GM19043 (cell line): ENCODE measurements at regions not wholly inside any gene's neighbourhood (a gene's known extent, or its start where the extent isn't known, plus 50 kb on each side); places are given as distances from the start of the nearest gene placed in this dataset.
"Not testable (repeated sequence)": the region's sequence is repeated elsewhere in the genome, so short reads cannot be mapped to it uniquely, and the experiment has no call there.

ENCODE experiments used
- ATAC-seq: cut with Tn5 transposase; IDR thresholded peaks from one replicate; pipeline ENCODE4 v1.9.1; 2021; ENCODE audit warnings: low read depth; ENCODE audit not compliant: unreplicated experiment

DNA sequence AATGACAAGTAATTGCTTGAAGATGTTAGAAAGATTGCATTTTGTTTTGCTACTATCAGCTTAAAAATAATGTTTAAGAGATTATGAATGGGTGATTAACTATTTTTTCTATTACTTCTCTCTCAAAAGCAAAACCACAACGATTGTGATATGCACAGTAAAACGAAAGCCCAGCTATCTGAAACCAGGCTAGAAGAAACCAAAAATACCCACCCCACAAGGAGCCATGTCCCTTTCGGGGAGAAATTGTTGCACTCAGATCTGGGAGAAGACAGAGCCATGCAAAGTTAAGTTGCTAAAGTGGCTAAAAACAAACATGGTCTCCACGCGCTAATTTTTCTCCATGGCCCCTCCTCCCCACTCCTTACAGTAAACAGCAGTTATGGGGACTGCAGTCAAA is 173.6 kb downstream of the RPS24 start:
- ATAC-seq: no peak

DNA sequence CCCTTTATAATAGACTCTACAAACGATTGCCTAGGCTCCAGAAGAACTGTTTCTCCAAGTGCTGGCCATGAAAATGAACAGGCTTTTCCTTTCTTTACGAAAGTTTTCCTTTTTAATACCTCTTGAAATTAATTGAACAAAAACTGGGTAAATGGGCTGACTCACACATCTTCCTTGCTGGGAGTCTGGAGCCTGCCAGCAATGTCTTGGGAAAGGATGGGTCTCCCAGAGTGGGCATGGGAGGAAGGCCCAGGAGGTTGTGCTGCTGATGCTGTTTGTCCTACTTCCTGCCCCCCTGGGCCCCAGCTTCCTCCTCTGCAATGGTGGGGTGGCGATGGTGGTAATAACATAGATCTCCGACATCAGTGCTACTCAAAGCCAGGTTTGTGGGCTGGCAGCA is 174.1 kb downstream of the RPS24 start:
- no peak for ATAC-seq

DNA sequence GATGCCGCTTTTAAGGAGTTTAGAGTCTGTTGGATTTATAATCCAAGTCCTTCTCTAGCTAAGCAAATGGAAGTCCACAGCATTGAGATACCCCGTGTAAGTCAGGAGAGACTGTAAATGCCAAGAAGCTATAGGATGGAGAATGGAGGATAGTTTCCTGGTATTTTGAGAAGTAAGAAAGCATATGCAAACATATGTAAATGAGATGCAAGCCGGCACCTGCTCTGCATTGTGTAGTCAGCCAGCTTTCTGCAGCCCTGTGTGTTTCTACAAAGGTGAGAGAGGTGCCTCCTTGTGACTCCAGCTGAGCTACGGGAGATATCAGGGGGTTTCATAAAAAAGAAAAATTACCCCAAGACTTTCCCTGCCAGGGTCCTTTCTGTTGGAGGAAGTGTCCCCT is 176.3 kb downstream of the RPS24 start:
- ATAC-seq: no peak

DNA sequence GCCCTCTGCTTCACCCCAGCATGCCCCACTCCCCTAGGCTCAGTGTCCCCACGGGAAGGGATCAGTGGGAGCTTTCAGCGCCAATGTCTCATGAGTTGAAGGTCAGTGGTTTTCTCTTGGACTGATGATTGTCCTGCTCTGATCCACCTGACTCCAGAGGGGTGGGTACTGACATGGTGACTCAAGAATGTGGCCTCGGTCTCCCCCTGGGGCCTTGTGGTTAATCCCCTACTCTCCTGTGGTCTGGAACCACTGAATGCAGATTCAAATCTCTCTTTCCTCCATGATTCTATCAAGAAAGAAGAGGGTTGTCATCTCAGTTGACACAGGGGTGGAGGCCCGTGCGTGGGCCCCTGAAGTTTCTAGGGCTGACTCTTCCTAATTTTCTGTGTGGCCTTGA is 176.9 kb downstream of the RPS24 start:
- no peak for ATAC-seq

DNA sequence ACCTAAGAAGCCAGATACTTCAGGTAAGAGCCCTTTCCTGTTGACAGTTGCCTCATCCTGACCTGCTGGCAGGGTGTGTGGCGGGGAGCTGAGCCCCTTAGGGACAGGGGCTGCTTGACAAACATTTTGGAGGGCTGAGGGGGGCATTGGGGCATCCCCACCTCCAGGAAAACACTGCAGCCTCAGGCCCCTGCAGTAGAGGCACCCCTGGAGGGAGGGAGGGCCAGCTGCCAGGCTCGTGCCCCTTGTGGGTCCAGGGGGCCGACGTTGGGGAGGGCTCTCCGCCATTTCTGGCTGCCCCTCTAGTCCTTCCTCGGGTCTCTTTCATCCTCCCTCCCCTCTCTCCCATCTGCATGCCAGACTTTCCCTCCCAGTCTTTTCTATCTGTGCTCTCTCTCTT is 177.3 kb downstream of the RPS24 start:
- ATAC-seq: no peak

DNA sequence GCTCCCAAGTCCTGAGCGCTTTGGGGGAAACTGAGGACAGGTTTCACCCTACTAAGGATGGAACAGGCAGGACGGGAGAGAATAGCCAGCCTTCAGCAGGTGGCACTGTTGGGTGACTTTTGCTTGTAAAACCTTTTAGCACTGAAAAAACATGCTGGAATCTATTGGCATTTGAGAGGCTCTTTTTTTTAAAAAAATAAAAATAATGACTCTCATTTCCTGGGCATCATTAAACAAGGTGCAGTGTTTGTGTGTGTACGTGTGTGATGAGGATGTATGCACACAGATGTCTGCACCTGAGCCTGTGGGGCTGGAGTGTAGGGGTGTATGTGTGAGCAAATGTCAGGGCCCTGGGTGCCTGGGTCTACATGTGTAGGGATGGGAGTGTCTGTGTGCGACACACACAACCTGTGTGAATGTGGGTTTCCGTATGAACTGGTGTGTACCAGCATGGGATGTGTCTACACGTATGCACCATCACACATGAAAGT is 177.9 kb downstream of the RPS24 start:
- ATAC-seq: no peak

DNA sequence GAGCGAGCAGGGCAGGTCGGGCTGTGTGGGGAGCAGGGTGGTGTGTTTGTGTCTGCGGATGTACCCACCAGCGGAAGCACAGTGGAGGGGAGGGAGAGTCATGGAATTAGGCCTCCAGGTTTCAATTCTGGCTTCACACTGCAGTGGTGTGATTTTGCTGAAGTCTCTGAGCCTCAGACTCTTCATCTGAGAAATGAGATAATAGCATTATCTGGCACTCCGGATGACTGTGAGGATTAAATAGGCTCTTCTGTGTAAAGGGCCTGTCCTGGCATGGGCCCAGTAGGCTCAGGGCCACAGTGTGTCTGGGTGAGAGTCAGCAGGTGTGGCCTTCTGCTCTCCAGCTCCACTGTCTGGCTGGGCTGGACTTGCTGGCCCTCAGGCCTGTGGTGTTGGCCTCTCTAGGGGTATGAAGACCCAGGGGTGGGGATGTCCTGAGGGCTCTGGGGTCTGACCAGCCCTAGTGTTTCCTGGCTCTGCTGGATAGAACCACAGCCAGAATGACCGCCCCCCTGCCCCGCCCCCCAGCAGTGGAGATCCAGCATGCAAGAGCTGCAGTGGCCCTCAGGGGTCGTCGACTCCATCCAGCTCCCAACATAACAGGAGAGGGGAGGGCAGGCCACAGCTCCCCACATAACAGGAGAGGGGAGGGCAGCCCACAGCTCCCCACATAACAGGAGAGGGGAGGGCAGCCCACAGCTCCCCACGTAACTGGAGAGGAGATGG is 178.6 kb downstream of the RPS24 start:
- no peak for ATAC-seq

DNA sequence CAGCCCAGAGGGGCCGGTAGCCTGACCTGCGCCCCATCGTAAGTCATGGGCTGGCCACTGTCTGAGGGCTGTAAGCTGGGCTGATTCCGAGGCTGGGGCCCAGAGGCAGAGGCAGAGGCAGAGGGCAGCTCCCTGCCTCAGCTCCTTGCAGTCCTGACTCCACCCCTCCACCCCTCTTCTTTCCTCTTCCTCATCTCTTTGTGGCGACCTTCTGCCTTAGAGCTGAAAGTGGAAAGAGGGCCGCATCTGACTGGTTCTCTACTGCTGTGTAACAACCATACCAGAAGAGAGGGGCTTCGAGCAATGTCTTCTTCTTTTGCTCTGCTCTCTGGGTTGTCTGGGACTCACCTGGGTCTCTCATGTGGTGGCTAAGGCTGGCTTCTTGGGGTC is 179.1 kb downstream of the RPS24 start:
- ATAC-seq: no peak

DNA sequence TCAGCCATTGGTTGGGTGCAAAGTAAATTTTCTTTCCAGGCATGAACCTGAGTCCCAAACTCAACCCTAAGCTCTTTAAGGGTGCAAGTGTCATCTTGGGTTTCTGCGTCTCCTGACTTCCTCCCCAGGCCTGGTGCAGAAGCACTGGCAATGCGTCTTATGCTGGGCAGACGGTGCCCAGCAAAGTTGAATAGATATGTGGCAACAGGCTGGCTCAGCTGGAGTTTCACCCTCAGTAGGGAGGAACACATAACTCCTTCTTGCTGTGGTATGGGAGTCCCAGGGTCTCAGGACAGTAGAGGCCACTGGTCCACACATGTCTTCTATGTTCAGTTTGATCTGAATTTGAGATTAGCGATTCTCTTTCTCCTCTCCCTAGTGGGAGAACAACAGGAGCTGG is 181.3 kb downstream of the RPS24 start:
- no peak for ATAC-seq

DNA sequence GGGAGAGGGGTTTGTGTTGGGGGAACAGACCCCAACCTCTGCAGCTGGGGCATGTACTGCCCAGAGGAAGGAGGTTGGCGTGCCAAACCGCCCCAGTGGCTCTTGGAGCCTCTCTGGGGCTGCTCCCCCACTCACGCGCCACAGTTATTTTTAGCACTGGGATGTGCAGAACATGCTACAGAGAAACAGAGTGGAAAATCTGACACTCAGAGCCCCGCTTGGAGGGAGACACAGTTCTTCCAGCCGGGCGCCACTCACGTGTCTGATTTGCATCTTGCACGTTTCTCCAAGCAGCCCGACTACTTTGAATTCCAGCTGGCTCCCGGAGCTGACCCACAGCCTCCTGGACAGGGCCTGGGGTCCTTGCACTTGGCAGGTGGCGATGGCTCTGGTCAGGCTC is 182.0 kb downstream of the RPS24 start:
- peak; percentile 62 for ATAC-seq

DNA sequence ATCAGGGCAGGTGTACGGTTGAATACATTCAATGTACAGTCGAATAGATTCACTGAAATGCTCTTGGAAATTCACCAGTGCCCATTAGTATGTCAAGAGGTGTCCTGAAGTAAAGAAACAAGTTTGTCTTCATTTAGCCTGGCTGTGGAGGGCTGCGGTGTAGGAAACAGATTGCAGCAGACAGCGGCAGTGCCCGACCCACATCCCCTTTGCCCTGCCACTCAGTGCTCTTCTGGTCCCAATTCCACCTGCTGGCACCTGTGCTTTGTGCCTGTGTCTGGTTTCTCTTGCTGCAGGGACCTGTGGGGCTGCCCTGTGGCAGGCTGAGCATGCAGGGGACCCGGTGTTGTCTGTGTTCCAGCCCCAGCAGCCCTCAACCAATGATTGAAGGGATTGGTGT is 183.7 kb downstream of the RPS24 start:
- ATAC-seq: no peak

DNA sequence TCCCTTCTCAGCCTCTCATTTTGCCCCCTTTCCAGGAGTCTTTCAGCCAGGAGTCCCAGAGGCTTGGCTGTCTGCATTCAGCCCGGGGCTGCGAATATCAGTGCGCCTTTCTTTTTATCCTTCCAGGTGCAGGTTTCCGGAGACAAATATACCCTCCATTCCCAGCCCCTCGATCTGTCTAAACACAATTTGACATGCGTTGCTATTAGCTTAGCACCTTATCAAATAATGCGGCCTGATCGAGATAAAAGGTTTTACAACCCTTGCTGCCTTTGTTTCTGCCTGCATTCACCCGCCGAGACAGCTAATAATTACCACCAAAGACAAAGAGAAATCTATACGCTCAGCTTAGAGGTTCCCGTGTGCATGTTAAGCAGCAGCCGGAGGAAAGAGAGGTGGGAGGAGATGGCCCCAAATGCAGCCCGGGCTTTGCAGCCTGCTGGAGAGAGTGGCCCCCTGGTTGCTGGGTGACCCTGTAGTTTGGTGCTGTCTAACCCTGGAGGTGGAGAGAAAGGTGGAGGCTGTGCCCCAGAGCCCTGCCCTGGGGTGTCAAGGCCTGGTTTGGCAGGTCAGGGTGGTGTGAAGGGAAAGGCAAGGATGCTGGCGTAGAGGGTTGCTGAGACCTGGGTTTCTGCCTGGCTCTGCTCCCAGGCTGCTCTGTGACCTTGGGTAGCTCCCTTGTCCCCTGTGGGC is 185.3 kb downstream of the RPS24 start:
- ATAC-seq: no peak

DNA sequence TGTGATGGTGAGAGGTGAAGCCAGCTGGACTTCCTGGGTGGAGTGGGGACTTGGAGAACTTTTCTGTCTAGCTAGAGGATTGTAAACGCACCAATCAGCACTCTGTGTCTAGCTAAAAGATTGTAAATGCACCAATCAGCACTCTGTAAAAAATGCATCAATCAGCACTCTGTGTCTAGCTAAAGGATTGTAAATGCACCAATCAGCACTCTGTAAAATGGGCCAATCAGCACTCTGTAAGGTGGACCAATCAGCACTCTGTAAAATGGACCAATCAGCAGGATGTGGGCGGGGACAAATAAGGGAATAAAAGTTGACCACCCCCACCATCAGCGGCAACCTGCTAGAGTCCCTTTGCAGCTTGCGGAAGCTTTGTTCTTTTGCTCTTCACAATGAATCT is 185.9 kb downstream of the RPS24 start:
- not testable (repeated sequence) for ATAC-seq

DNA sequence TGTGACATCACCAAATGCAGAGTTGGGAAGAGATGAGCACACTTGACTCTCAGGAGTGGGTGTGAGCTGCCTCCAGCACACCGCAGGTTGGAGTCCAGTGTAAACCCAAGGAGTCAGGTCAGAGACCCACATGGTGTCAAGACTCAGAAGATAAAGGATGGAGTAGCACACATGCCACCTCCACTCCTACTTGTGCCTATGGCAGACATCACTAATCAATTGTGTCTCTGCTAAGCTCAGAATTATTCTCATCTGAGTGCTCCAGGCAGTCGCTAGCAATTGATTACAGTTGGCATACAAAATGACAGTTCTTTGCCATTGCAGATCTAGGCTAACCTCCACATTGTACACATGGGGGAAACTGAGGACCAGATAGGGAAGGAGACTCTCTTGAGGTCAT is 187.1 kb downstream of the RPS24 start:
- no peak for ATAC-seq

DNA sequence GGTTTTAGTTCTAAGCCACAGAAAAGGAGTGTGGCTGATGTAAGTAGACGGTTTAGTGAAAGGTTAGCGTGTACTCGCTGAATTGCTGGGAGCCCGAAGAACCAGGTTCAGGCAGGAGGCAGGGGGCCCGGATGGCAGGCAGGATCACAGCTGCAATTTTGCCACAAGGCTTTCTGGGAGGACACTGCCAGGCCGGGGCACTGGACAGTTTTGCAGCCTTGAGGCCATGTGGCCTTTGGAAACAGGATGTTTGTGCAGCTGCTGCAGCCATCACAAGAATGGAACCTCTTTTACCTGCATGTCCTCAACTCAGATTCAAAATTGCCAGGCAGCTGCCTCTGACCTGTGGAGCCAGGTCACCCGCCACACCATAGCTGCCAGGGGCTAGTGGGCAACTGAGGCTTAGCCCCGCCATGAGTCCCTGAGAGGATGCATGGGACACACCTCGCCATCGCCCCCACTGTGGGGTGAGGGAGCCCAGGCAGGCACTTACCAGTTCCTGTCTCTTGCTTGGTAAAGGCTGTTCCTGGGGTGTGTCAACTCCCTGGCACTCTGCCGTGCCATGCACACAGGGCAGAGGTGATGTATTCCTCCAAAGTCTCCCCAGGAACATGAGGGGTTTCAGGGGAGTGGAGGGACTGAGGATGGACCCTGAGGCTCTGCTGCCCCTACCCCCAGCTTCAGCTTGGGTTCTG is 188.6 kb downstream of the RPS24 start:
- no peak for ATAC-seq

DNA sequence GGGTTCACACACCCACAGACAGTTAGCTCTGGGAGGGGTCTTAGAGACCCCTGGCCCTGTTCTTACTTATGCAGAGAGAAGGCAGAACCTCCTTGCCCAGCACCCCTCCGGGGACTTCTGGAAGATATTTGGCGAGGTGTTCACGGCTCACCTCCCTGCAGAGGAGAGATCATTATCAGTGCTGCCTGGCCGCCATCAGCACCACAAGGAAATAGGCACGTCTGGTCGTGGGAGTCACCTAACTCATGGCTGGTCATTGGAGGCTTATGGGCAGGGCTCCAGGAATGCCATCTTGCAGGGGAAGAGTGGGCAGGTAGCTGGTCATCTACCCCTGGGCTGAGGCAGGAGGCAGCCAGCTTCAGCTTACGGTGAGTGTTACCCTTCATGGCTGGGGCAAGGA is 189.4 kb downstream of the RPS24 start:
- ATAC-seq: no peak

DNA sequence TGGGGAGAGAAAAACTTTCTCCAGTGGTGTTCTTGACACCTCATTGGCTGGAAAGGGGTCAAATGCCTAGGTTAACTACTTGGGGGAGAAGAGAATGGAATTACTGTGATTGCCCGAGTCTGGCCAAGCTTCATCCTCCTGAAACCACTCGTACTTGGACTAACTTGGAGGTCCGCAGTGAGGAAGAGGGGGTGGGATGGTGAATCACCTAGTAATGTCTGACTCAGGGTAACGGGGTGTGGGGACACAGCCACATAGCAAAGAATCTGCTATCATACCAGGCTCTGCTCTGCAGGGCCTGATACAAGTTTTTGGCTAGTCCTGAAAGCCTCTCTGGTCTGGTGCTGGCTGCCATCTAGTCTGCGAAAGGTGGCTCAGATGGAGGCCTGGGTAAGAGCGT is 190.9 kb downstream of the RPS24 start:
- ATAC-seq: no peak

DNA sequence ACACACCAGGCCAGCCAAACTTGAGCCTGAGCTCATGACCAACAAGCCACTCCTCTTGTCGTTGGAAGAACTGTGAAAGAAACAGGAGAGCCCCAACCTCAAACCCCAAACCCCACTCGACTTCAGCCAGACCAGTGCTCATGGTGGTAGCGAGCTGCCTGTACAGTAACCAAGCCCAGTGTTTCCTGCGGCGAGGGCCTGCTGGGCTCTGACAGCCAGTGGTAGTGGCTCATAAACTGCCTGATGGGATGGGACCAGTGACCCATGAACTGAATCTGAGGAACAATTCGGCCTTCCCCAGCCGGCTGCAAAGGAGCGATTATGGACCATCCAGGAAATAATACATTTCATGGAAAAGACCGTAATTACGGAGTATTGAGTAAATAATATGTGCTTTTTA is 191.9 kb downstream of the RPS24 start:
- ATAC-seq: no peak

DNA sequence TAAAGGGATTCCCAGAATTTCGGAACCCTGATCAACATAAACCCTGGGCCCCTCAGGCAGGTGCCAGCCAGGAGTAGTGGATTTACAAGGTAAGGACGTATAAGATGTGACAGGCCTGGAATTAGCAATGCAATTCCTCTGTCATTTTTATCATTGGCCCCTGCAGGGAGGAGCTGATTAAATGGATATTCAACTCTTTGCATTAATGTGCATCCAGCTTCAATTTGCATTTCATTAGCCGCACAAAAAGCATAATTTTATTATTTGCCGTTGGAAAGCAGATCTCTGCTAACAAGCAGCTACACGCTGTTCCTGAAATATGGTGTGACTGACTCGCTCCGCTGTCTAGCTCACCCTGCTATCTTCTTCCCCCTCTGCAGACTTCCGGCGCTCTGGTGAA is 195.8 kb downstream of the RPS24 start:
- ATAC-seq: no peak

DNA sequence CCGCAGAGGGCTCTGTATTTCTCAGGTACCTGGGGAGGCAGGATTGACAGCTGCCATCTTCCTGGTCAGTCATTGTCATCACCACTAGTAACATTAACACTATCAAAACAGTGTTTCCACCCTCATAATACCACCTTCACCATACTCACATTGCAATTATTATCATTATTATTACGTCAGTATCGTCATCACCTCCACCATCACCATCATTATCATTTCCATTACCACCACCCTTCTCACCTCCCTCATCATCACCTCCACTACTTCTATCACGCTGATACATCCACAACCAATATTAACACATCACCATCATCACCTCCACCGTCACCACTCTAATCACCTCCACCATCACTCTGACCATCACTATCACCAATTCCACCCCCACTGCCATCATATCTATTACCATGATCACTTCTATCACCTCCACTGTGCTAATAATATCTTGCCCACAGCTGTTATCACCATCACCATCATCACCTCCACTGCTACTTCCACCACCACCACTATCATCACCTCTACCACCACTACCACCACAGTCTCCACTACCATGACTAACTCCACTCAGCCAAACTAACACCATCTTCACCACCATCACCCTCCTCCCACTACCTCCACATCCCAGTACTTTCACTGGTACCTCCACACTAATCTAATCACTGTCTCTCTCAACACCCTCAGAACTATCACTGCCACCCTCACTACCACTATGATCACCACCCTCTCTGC is 196.4 kb downstream of the RPS24 start:
- ATAC-seq: no peak

DNA sequence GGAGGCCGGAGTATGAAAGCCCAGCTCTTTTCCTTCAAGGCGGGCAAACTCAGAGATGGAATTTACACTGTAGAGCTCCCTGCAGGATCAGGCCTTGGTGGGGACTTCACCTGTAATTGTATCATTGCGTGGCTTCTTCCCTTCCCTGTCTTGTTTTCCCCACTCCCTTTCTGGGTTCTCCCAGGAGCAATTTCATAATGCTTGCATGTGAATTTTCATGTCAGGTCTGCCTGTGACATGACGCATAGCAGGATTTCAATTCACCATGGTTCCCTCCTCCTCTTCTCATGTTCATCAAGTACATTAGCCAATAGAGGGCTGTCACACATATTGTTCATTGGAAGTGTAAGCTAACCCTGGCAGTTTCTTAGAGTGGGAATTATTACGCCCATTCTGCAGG is 197.7 kb downstream of the RPS24 start:
- ATAC-seq: no peak
